ENCODE measurements at regions not wholly inside any gene's neighbourhood (a gene's known extent, or its start where the extent isn't known, plus 50 kb on each side); places are given as distances from the start of the nearest gene placed in this dataset.

GRCh38 chr9:96136992-96137670 is 164.8 kb downstream of the HSD17B3 start:
- Histone ChIP-seq H3K4me3 (peak overlapping the region in 3 of 4 donors; percentile 7 to 33 (median 30)), H3K27ac (peak overlapping the region; percentile 61 to 78 (median 76)), H3K9me3 (no peaks in the 10 kb centered on the region), H3K36me3 (no peaks in the 10 kb centered on the region), H3K4me1 (peaks cover 26 to 34% (median 32%) of the 10 kb centered on the region in 4 donors), H3K27me3 (no peaks in the 10 kb centered on the region)
- DNase-seq (peak; percentile 54 to 59), ATAC-seq (ENCODE audit: low FRiP score in 2 of 2) (peak; percentile 9 to 51)
- no peak for TF ChIP-seq CTCF (IDR thresholded peaks at IDR 0.05)
- peak in 1 of 4 donors; percentile 21 for TF ChIP-seq POLR2A (IDR thresholded peaks at IDR 0.05)
- WGBS, 2 donors, result 12 to 17% methylated on average over 8 of the region's 8 CpGs

GRCh38 chr9:96135753-96136290 is 166.2 kb downstream of the HSD17B3 start:
- no peak for TF ChIP-seq POLR2AphosphoS5 (IDR thresholded peaks at IDR 0.05)
- TF ChIP-seq POLR2A (IDR thresholded peaks at IDR 0.05), result no peak
- no peak for TF ChIP-seq CTCF (IDR thresholded peaks at IDR 0.05)
- no peak for TF ChIP-seq EP300 (IDR thresholded peaks at IDR 0.05)
- Histone ChIP-seq H3K27ac (no peak overlapping the region), H3K27me3 (no peaks in the 10 kb centered on the region), H3K4me1 (peaks cover 26 to 34% (median 31%) of the 10 kb centered on the region in 4 donors), H3K4me3 (no peak overlapping the region), H3K36me3 (no peaks in the 10 kb centered on the region), H3K9me3 (no peaks in the 10 kb centered on the region)
- ATAC-seq (ENCODE audit: low FRiP score in 2 of 2) (no peak), DNase-seq (no peak)
- 65 to 93% methylated on average over 3 of the region's 3 CpGs for WGBS, 2 donors

- no peaks in the 10 kb centered on the region for H3K27me3 ChIP-seq
- no peak overlapping the region for H3K27ac ChIP-seq
- 80 to 82% methylated on average over 9 of the region's 9 CpGs for WGBS, 2 donors
- no peak overlapping the region for H3K4me3 ChIP-seq
- TF ChIP-seq CTCF (IDR thresholded peaks at IDR 0.05), result no peak
- H3K36me3 ChIP-seq, result no peaks in the 10 kb centered on the region
- DNase-seq, result no peak
- peaks cover 26 to 32% (median 29%) of the 10 kb centered on the region in 4 donors for H3K4me1 ChIP-seq
- ATAC-seq (ENCODE audit: low FRiP score in 2 of 2), result no peak
- no peaks in the 10 kb centered on the region for H3K9me3 ChIP-seq
Measured at GRCh38 chr9:96135076-96135752, 166.8 kb downstream of the HSD17B3 start.

- DNase-seq (no peak), ATAC-seq (ENCODE audit: low FRiP score in 2 of 2) (no peak)
- Histone ChIP-seq H3K36me3 (no peaks in the 10 kb centered on the region), H3K4me3 (no peak overlapping the region), H3K9me3 (no peaks in the 10 kb centered on the region), H3K27me3 (no peaks in the 10 kb centered on the region), H3K4me1 (peaks cover 14 to 20% (median 15%) of the 10 kb centered on the region in 4 donors), H3K27ac (no peak overlapping the region)
- 88 to 93% methylated on average over 6 of the region's 6 CpGs for WGBS, 2 donors
- TF ChIP-seq POLR2A (IDR thresholded peaks at IDR 0.05), result no peak
- no peak for TF ChIP-seq EP300 (IDR thresholded peaks at IDR 0.05)
- no peak for TF ChIP-seq POLR2AphosphoS5 (IDR thresholded peaks at IDR 0.05)
- no peak for TF ChIP-seq CTCF (IDR thresholded peaks at IDR 0.05)
Measured at GRCh38 chr9:96133321-96134021, 168.5 kb downstream of the HSD17B3 start.
